ENCODE measurements at regions not wholly inside any gene's neighbourhood (a gene's known extent, or its start where the extent isn't known, plus 50 kb on each side); places are given as distances from the start of the nearest gene placed in this dataset.

DNA sequence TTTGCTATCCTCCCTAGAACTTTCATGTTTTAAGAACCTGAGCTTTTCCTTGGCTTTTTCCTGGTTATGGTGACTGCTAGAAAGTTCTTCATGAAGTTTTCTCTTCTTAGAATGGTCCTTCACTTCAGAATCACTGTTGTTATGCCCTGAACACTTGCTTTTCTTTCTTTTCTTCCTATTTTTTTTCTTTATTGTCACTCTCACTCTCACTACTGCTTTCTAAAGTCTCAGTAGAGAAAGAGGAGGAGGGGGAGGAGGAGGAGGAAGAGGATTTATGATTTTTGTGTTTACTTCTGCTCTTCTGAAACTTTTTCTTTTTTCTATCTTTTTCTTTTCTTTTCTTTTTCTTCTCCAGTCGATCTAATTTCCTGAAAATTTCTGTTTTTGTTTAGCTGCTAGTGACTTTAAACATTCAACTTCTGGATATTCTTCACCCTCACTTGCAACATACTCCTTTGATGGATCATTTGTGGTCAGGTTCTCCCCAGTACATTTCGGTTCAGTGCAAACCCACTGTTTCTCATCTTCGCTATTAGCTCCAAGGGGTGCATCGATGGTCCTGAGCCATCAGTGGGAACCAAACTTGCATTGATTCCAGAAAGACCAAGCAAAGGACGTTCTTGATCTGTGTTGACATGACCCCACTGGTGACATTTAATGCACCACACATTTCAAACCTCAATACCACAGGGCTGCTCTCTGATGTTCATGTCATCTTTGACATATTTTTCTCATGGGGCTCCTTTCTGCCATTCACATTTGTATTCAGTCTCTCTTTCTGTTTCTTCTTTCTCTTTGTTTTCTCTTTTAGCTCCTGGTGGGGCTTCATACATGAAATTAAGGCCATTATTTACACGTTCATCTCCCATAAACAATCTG lies 81.6 kb upstream of the HAND1 start:
- TF ChIP-seq, protein P1, sequence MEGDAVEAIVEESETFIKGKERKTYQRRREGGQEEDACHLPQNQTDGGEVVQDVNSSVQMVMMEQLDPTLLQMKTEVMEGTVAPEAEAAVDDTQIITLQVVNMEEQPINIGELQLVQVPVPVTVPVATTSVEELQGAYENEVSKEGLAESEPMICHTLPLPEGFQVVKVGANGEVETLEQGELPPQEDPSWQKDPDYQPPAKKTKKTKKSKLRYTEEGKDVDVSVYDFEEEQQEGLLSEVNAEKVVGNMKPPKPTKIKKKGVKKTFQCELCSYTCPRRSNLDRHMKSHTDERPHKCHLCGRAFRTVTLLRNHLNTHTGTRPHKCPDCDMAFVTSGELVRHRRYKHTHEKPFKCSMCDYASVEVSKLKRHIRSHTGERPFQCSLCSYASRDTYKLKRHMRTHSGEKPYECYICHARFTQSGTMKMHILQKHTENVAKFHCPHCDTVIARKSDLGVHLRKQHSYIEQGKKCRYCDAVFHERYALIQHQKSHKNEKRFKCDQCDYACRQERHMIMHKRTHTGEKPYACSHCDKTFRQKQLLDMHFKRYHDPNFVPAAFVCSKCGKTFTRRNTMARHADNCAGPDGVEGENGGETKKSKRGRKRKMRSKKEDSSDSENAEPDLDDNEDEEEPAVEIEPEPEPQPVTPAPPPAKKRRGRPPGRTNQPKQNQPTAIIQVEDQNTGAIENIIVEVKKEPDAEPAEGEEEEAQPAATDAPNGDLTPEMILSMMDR (conservative IDR thresholded peaks at IDR 0.05; ENCODE audit: low read depth, low read length), result no peak
- TF ChIP-seq EZH2phosphoT487 (IDR thresholded peaks at IDR 0.05; ENCODE audit: borderline replicate concordance, low read length), result no peak
